CD4-positive, CD25-positive, alpha-beta regulatory T cell (primary cell): ENCODE measurements at regions not wholly inside any gene's neighbourhood (a gene's known extent, or its start where the extent isn't known, plus 50 kb on each side); places are given as distances from the start of the nearest gene placed in this dataset.

Experiments
- ATAC-seq, 2 donors: fragments of 150-1000 bp; cut with Tn5 transposase; one replicate each; pipeline ENCODE4 v1.10.0; 2021; ENCODE audit warnings: low read depth in 2 of 2, moderate number of reproducible peaks in 2 of 2, moderate library complexity in 1 of 2
- DNase-seq, 3 donors: peaks; one replicate each; pipeline versions ENCODE4 v3.0.0 to v3.0.0-alpha.2; 2012 to 2022; ENCODE audit warnings: mixed read lengths in 1 of 3
- H3K27ac ChIP-seq: one replicate; pipeline ENCODE4 v1.7.0; 2013; ENCODE audit warnings: mild to moderate bottlenecking, low read length; ENCODE audit not compliant: insufficient read depth, poor library complexity, severe bottlenecking
- H3K27me3 ChIP-seq: one replicate; pipeline ENCODE4 v1.7.0; 2013; ENCODE audit warnings: low read length; ENCODE audit not compliant: control insufficient read depth, insufficient read depth
- H3K36me3 ChIP-seq: one replicate; pipeline ENCODE4 v1.7.0; 2013; ENCODE audit warnings: mild to moderate bottlenecking, low read length, moderate library complexity; ENCODE audit not compliant: control insufficient read depth, insufficient read depth
- H3K4me1 ChIP-seq: 2 replicates; pipeline ENCODE4 v1.7.0; 2013; ENCODE audit warnings: mild to moderate bottlenecking, low read length; ENCODE audit not compliant: insufficient read depth, control insufficient read depth, poor library complexity, severe bottlenecking
- H3K4me3 ChIP-seq: one replicate; pipeline ENCODE4 v1.7.0; 2013; ENCODE audit warnings: low read depth, mild to moderate bottlenecking, low read length, moderate library complexity
- H3K9me3 ChIP-seq, 2 experiments: 1 replicate in 1 of 2; 2 replicates in 1 of 2; pipeline ENCODE4 v1.7.0; 2013; ENCODE audit warnings: low read length in 2 of 2, mild to moderate bottlenecking in 1 of 2, moderate library complexity in 1 of 2; ENCODE audit not compliant: control insufficient read depth in 2 of 2
- H3K27ac Mint-ChIP-seq, 3 donors: one replicate each; pipeline ENCODE4 v1.8.0; 2020 to 2022; ENCODE audit warnings: mild to moderate bottlenecking in 3 of 3, mixed read lengths in 3 of 3, moderate library complexity in 2 of 3
- H3K27me3 Mint-ChIP-seq: one replicate; pipeline ENCODE4 v1.8.0; 2022; ENCODE audit warnings: mild to moderate bottlenecking, mixed read lengths
- H3K36me3 Mint-ChIP-seq: one replicate; pipeline ENCODE4 v1.8.0; 2020; ENCODE audit warnings: mixed read lengths
- H3K4me1 Mint-ChIP-seq, 4 donors: one replicate each; pipeline ENCODE4 v1.8.0; 2020 to 2022; ENCODE audit warnings: mixed read lengths in 4 of 4, mild to moderate bottlenecking in 1 of 4
- H3K4me3 Mint-ChIP-seq, 4 donors: one replicate each; pipeline ENCODE4 v1.8.0; 2020 to 2022; ENCODE audit warnings: mild to moderate bottlenecking in 4 of 4, mixed read lengths in 4 of 4, moderate library complexity in 3 of 4
- H3K9me3 Mint-ChIP-seq, 7 donors: one replicate each; pipeline ENCODE4 v1.8.0; 2020 to 2022; ENCODE audit warnings: mixed read lengths in 7 of 7, mild to moderate bottlenecking in 3 of 7, moderate library complexity in 2 of 7

DNA sequence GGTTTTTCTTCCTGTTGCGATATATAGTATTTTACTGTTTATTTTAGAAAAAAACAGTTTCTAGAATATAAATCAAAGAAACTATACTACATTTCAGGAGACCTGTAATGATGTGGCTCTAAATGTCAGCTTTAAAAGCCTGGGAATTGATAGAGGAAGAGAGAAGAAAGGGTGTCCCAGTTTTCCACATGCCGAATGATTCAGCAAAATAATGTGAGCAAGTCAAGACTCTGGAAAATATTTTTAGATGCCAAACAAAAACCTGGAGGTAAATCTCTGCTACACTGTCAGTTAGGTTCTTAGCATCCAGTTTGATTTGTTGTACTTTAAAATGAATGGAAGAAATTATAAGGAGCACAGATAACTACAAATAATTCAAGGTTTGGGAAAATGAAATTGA, 67.1 kb upstream of the DSG1 start:
- no peaks in the 10 kb centered on the region for H3K36me3 ChIP-seq
- no peak for DNase-seq
- no peaks in the 10 kb centered on the region for H3K9me3 ChIP-seq
- H3K36me3 Mint-ChIP-seq = no peaks in the 10 kb centered on the region
- H3K9me3 Mint-ChIP-seq = peaks cover 0 to 9% (median 3%) of the 10 kb centered on the region in 7 donors
- H3K27ac Mint-ChIP-seq = no peak overlapping the region
- H3K27me3 ChIP-seq = no peaks in the 10 kb centered on the region
- no peaks in the 10 kb centered on the region for H3K4me1 Mint-ChIP-seq
- no peak overlapping the region for H3K4me3 ChIP-seq
- ATAC-seq = no peak
- no peak overlapping the region for H3K27ac ChIP-seq
- H3K4me1 ChIP-seq = no peaks in the 10 kb centered on the region
- peaks cover 4% of the 10 kb centered on the region for H3K27me3 Mint-ChIP-seq
- H3K4me3 Mint-ChIP-seq = no peak overlapping the region

DNA sequence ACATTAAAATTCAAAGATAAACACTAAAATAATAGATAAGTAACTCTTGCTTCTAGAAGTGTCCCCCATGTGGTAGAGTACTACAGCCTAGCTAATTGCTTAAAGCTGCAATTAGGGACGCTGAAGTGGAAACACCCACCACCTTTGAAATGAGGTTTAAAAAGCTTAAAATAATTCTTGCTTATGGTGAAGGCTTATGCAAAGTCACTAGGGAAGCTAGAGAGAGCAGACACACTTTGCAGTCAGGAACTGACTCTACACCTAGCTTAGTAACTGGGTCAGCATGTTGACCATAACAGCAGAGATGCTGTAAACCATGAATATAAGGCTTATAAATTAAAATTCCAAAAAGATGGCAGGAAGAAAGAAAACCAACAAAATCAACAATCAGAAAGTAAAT, 65.4 kb upstream of the DSG1 start:
- Mint-ChIP-seq H3K9me3 (peaks cover 0 to 9% (median 2%) of the 10 kb centered on the region in 7 donors), H3K36me3 (no peaks in the 10 kb centered on the region), H3K27ac (no peak overlapping the region), H3K27me3 (peaks cover 5% of the 10 kb centered on the region), H3K4me1 (no peaks in the 10 kb centered on the region), H3K4me3 (no peak overlapping the region)
- DNase-seq (no peak), ATAC-seq (no peak)
- Histone ChIP-seq H3K4me1 (no peaks in the 10 kb centered on the region), H3K9me3 (no peaks in the 10 kb centered on the region), H3K4me3 (no peak overlapping the region), H3K36me3 (no peaks in the 10 kb centered on the region), H3K27ac (no peak overlapping the region), H3K27me3 (no peaks in the 10 kb centered on the region)

DNA sequence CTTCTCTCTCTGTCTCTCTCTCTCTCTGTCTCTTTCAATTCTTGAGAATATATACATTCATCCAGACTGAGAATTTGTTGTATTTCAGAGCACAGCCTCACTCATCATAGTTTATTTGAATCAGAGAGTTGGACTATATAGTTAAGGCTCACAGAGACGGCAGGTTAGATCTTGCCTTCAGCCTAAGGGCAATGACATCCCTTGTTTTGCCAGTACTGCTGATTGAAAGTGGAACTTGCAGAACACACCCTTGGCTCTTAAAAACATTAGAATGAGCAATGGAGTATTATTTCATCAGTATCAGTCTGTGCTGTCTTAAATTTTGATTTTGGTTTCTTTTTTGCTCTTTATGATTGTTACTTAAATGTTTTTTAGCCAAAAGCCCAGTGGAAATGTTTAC, 62.0 kb upstream of the DSG1 start:
- Histone ChIP-seq H3K27ac (no peak overlapping the region), H3K9me3 (no peaks in the 10 kb centered on the region), H3K36me3 (no peaks in the 10 kb centered on the region), H3K4me1 (no peaks in the 10 kb centered on the region), H3K27me3 (no peaks in the 10 kb centered on the region), H3K4me3 (no peak overlapping the region)
- ATAC-seq = no peak
- no peaks in the 10 kb centered on the region for H3K4me1 Mint-ChIP-seq
- no peaks in the 10 kb centered on the region for H3K36me3 Mint-ChIP-seq
- H3K4me3 Mint-ChIP-seq = no peak overlapping the region
- DNase-seq = no peak
- peaks cover 5% of the 10 kb centered on the region for H3K27me3 Mint-ChIP-seq
- H3K9me3 Mint-ChIP-seq = peaks cover 0 to 7% (median 4%) of the 10 kb centered on the region in 7 donors
- H3K27ac Mint-ChIP-seq = no peak overlapping the region

DNA sequence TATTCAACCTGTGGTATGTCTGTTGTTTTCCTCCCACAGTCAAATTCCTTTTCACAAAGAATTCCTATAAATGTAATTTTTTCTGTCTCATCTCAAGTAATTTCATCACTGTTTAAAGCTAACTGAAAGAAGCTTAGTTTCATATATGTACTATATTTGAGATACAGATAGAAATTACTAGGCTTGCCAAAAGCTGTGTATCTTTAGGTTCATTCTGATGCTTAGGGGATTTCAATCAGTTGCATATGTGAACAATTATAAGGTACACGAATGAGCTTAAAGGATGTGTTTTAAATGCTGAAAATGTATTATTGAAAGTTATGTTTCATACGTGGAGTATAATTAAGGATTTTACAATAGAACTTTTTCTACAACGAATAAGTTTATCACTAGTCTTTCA, 59.2 kb upstream of the DSG1 start:
- H3K9me3 ChIP-seq = no peaks in the 10 kb centered on the region
- peaks cover 5% of the 10 kb centered on the region for H3K27me3 Mint-ChIP-seq
- H3K4me3 Mint-ChIP-seq = no peak overlapping the region
- no peaks in the 10 kb centered on the region for H3K36me3 Mint-ChIP-seq
- no peaks in the 10 kb centered on the region for H3K36me3 ChIP-seq
- no peak for DNase-seq
- H3K4me1 ChIP-seq = no peaks in the 10 kb centered on the region
- no peak overlapping the region for H3K27ac ChIP-seq
- peaks cover 0 to 6% (median 4%) of the 10 kb centered on the region in 7 donors for H3K9me3 Mint-ChIP-seq
- no peak overlapping the region for H3K27ac Mint-ChIP-seq
- H3K27me3 ChIP-seq = no peaks in the 10 kb centered on the region
- no peak overlapping the region for H3K4me3 ChIP-seq
- H3K4me1 Mint-ChIP-seq = no peaks in the 10 kb centered on the region
- ATAC-seq = no peak

DNA sequence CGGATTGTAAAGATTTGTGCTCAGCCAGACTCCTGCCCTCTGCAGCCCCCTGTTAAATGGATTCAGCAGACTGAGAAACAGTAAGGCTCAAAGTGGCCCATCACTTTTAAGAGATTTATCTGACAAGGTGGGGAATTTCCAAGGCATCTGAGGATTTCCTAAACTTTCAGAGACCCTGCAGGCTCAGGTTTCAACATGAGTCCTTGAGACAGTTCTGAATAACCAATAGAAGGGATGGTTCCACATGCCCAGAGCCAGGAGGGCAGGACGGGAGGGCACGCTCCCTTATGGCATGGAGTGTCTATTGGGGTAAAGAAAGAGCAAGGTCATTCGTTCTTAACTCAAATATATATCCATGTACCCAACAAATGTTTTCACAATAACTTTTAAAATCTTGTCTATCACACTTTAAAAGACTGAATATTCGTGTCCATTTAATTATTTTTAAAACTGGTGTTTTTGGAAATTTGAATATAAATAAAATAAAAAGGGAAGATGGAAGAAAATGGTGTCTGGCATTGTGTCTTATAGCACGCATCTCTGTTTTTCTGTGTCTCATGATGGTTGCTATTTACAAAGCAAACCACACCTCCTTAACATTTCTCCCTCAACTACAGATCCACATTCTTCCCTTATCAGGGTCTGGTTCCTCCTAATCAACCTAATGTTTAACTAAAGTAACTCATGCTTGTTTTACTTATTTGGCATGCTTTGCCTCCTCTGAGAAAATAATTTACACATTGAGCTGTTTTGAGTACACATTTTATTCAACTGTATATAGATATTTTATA, 56.0 kb upstream of the DSG1 start:
- H3K4me3 ChIP-seq = no peak overlapping the region
- Mint-ChIP-seq H3K4me1 (no peaks in the 10 kb centered on the region), H3K27me3 (no peaks in the 10 kb centered on the region), H3K4me3 (no peak overlapping the region), H3K9me3 (peaks cover 1 to 6% (median 4%) of the 10 kb centered on the region in 7 donors), H3K27ac (no peak overlapping the region), H3K36me3 (no peaks in the 10 kb centered on the region)
- no peak overlapping the region for H3K27ac ChIP-seq
- H3K9me3 ChIP-seq = no peaks in the 10 kb centered on the region
- H3K36me3 ChIP-seq = no peaks in the 10 kb centered on the region
- no peak for DNase-seq
- no peak for ATAC-seq
- no peaks in the 10 kb centered on the region for H3K4me1 ChIP-seq
- no peaks in the 10 kb centered on the region for H3K27me3 ChIP-seq

DNA sequence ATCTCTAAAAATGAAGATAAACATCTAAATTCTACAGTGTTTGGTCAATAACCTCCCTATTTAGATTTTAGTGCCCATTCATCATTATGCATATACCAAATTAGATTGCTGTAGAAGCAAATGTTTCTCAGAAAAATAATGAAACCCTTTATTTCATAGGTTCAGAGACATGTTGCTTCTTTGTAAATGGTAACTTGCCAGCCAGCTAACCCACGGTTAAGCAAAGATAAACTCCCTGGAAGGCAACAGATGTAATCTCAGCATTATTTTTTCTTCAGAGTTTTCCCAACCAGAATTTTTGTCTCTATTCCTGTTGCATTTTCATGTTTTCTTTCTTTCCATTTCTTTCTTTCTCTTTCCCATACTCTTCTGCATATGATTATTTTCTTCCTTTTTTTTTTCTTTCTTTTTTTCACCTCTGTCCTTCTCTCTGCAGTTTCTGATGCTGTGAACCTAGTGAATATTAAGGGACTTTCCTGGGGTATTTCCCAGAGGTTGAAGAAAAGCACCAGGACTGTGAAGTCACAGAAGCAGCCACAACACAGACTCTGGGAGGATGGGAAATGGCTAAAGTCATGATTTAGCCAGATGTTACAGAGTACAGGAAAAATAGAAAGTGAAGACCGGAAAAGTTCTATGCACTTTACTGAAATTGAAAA, 50.0 kb upstream of the DSG1 start:
- Histone ChIP-seq H3K4me1 (no peaks in the 10 kb centered on the region), H3K27me3 (no peaks in the 10 kb centered on the region), H3K9me3 (peaks cover 0 to 2% of the 10 kb centered on the region in 2 experiments), H3K27ac (no peak overlapping the region), H3K36me3 (no peaks in the 10 kb centered on the region), H3K4me3 (no peak overlapping the region)
- H3K9me3 Mint-ChIP-seq = peaks cover 2 to 15% (median 6%) of the 10 kb centered on the region in 7 donors
- H3K4me3 Mint-ChIP-seq = no peak overlapping the region
- no peak overlapping the region for H3K27ac Mint-ChIP-seq
- ATAC-seq (no peak), DNase-seq (no peak)
- no peaks in the 10 kb centered on the region for H3K4me1 Mint-ChIP-seq
- no peaks in the 10 kb centered on the region for H3K27me3 Mint-ChIP-seq
- no peaks in the 10 kb centered on the region for H3K36me3 Mint-ChIP-seq
